ENCODE measurements at regions not wholly inside any gene's neighbourhood (a gene's known extent, or its start where the extent isn't known, plus 50 kb on each side); places are given as distances from the start of the nearest gene placed in this dataset.

GRCh38 chr6:1216488-1216974 is 95.4 kb upstream of the FOXQ1 start:
- no peaks in the 10 kb centered on the region for H3K36me3 ChIP-seq (replicated peaks in 1 of 2; ENCODE audit: control insufficient read depth in 1 of 2, insufficient read depth in 2 of 2, low read length in 1 of 2)
- H4K20me1 ChIP-seq (ENCODE audit: insufficient read depth) = no peaks in the 10 kb centered on the region
- peaks cover 6% of the 10 kb centered on the region; the same call in 1 of the 2 replicates for H3K27me3 ChIP-seq (ENCODE audit: insufficient read depth)
- no peak overlapping the region for H3K27ac ChIP-seq (ENCODE audit: low read depth in 2 of 2, low read length in 1 of 2)
- H3K79me2 ChIP-seq (ENCODE audit: insufficient read depth) = no peaks in the 10 kb centered on the region
- H3K9me3 ChIP-seq = no peaks in the 10 kb centered on the region
- H3F3A ChIP-seq (replicated peaks; ENCODE audit: insufficient read depth) = no peaks in the 10 kb centered on the region
- ChIA-PET CTCF (no interaction called here), POLR2A (no interaction called here)
- DNase-seq = no peak
- TF ChIP-seq FOXM1 (IDR thresholded peaks at IDR 0.05; ENCODE audit: low read depth) (no peak), TAF1 (IDR thresholded peaks at IDR 0.05; ENCODE audit: borderline replicate concordance, low read depth, low read length) (no peak), CTCF (IDR thresholded peaks at IDR 0.05) (no peak), MEF2A (IDR thresholded peaks at IDR 0.05; ENCODE audit: borderline replicate concordance, low read depth) (no peak), NRF1 (IDR thresholded peaks at IDR 0.05; ENCODE audit: low read depth, low read length) (no peak), MXI1 (IDR thresholded peaks at IDR 0.05; ENCODE audit: low read depth, low read length) (no peak), EZH2phosphoT487 (IDR thresholded peaks at IDR 0.05; ENCODE audit: borderline replicate concordance, low read depth) (no peak), TEAD4 (IDR thresholded peaks at IDR 0.05; ENCODE audit: borderline replicate concordance, insufficient read depth) (no peak), JUND (IDR thresholded peaks at IDR 0.05) (no peak)
- H3K4me1 ChIP-seq (ENCODE audit: control insufficient read depth in 1 of 2, insufficient read depth in 2 of 2, low read depth in 1 of 2, low read length in 1 of 2) = no peaks in the 10 kb centered on the region
- no peak overlapping the region for H2AFZ ChIP-seq (ENCODE audit: low read depth)
- WGBS (ENCODE audit: low lambda C conversion rate) = 5% methylated on average over 6 of the region's 6 CpGs
- H3K4me3 ChIP-seq (ENCODE audit: low read depth in 2 of 2, low read length in 1 of 2) = no peak overlapping the region
- no peak overlapping the region for H3K4me2 ChIP-seq
- H3K9me2 ChIP-seq = no peaks in the 10 kb centered on the region
- H3K9ac ChIP-seq = no peak overlapping the region

DNA sequence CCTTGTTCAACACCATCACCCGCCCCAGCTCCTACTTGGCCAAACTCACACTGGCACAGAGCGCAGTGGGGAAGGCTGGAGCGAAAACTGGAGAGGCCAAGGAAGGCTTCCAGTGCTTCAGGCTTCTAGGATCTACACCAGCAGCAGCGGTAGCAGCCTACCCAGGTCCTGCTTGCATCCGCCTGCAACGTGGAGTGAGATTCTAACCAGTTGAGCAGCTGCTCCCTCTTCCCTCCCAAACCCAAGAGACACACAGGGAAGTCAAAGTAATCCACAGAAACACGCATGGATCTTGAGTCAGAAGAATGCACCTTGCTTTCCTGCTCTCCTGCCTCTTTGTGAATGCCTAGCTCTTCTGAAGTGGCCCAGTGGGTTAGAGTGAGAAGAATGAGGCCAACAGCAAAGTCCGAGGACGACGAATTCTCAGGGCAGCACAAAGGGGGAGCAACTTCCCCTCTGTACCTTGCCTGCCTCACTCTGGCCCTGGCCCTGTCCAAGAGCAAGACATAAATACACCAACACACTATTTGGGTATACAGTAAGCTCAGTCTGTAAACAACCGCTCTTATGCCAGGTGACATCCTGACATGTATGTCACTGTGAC is 95.9 kb upstream of the FOXQ1 start:
- no peaks in the 10 kb centered on the region for H3K79me2 ChIP-seq (ENCODE audit: insufficient read depth)
- H3K36me3 ChIP-seq (replicated peaks in 1 of 2; ENCODE audit: control insufficient read depth in 1 of 2, insufficient read depth in 2 of 2, low read length in 1 of 2) = no peaks in the 10 kb centered on the region
- no peak for DNase-seq
- peaks cover 6% of the 10 kb centered on the region; the same call in 1 of the 2 replicates for H3K27me3 ChIP-seq (ENCODE audit: insufficient read depth)
- WGBS (ENCODE audit: low lambda C conversion rate) = 14% methylated on average over 11 of the region's 11 CpGs
- H4K20me1 ChIP-seq (ENCODE audit: insufficient read depth) = no peaks in the 10 kb centered on the region
- ChIA-PET CTCF (interaction anchor here (1.3 kb wide), 1 partner anchor 14 kb away, joined by 3 read pairs; no protein-coding TSS in a partner anchor), POLR2A (no interaction called here)
- no peaks in the 10 kb centered on the region for H3K9me2 ChIP-seq
- no peak overlapping the region for H3K27ac ChIP-seq (ENCODE audit: low read depth in 2 of 2, low read length in 1 of 2)
- H3K9me3 ChIP-seq = no peaks in the 10 kb centered on the region
- no peak overlapping the region for H3K4me2 ChIP-seq
- H3K4me3 ChIP-seq (ENCODE audit: low read depth in 2 of 2, low read length in 1 of 2) = no peak overlapping the region
- no peaks in the 10 kb centered on the region for H3K4me1 ChIP-seq (ENCODE audit: control insufficient read depth in 1 of 2, insufficient read depth in 2 of 2, low read depth in 1 of 2, low read length in 1 of 2)
- H3F3A ChIP-seq (replicated peaks; ENCODE audit: insufficient read depth) = no peaks in the 10 kb centered on the region
- no peak overlapping the region for H3K9ac ChIP-seq
- no peak overlapping the region for H2AFZ ChIP-seq (ENCODE audit: low read depth)
- TF ChIP-seq MXI1 (IDR thresholded peaks at IDR 0.05; ENCODE audit: low read depth, low read length) (no peak), RCOR1 (IDR thresholded peaks at IDR 0.05; ENCODE audit: low read length) (no peak), MAX (IDR thresholded peaks at IDR 0.05; ENCODE audit: low read depth) (no peak), PBX3 (IDR thresholded peaks at IDR 0.05) (no peak), TAF1 (IDR thresholded peaks at IDR 0.05; ENCODE audit: borderline replicate concordance, low read depth, low read length) (no peak), CTCF (IDR thresholded peaks at IDR 0.05) (no peak), ELF1 (IDR thresholded peaks at IDR 0.05) (no peak), SMC3 (IDR thresholded peaks at IDR 0.05; ENCODE audit: low read depth, low read length) (no peak), GABPA (IDR thresholded peaks at IDR 0.05; ENCODE audit: low read depth) (no peak), JUND (IDR thresholded peaks at IDR 0.05) (no peak), NFIC (IDR thresholded peaks at IDR 0.05; ENCODE audit: borderline replicate concordance) (no peak), TCF12 (IDR thresholded peaks at IDR 0.05) (no peak), RAD21 (IDR thresholded peaks at IDR 0.05; ENCODE audit: low read length) (no peak)
- TF ChIP-seq, protein P1, sequence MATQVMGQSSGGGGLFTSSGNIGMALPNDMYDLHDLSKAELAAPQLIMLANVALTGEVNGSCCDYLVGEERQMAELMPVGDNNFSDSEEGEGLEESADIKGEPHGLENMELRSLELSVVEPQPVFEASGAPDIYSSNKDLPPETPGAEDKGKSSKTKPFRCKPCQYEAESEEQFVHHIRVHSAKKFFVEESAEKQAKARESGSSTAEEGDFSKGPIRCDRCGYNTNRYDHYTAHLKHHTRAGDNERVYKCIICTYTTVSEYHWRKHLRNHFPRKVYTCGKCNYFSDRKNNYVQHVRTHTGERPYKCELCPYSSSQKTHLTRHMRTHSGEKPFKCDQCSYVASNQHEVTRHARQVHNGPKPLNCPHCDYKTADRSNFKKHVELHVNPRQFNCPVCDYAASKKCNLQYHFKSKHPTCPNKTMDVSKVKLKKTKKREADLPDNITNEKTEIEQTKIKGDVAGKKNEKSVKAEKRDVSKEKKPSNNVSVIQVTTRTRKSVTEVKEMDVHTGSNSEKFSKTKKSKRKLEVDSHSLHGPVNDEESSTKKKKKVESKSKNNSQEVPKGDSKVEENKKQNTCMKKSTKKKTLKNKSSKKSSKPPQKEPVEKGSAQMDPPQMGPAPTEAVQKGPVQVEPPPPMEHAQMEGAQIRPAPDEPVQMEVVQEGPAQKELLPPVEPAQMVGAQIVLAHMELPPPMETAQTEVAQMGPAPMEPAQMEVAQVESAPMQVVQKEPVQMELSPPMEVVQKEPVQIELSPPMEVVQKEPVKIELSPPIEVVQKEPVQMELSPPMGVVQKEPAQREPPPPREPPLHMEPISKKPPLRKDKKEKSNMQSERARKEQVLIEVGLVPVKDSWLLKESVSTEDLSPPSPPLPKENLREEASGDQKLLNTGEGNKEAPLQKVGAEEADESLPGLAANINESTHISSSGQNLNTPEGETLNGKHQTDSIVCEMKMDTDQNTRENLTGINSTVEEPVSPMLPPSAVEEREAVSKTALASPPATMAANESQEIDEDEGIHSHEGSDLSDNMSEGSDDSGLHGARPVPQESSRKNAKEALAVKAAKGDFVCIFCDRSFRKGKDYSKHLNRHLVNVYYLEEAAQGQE (IDR thresholded peaks at IDR 0.05; ENCODE audit: low read depth, low read length) = no peak

All from SK-N-SH (cell line).